HepG2 (cell line): ENCODE measurements at regions not wholly inside any gene's neighbourhood (a gene's known extent, or its start where the extent isn't known, plus 50 kb on each side); places are given as distances from the start of the nearest gene placed in this dataset.
A peak's percentile ranks its signal among the peaks of the same experiment; 100 is the strongest.

Experiments used
- ATAC-seq: fragments of 200-7000 bp; cut with Tn5 transposase; 3 replicates; pipeline ENCODE4 v1.9.1; 2020; ENCODE audit warnings: mild to moderate bottlenecking, moderate library complexity
- BruUV-seq: library from RNA; stranded (reverse); fragments of 400-500 nt; replicated peaks from 2 replicates; lab custom pipeline; 2021; lab: Mats Ljungman, UMichigan
- CTCF ChIA-PET: fragments of 300-600 bp; formaldehyde crosslinking; extraction: SDS; loops from one replicate; lab custom pipeline; 2021; ENCODE audit warnings: low total read pairs, inconsistent platforms, low intra/inter-chr PET ratio; lab: Yijun Ruan, JAX
- POLR2A ChIA-PET: fragments of 350-600 bp; sonication (Branson Sonifier 250); formaldehyde crosslinking; loops from one replicate; lab custom pipeline; 2020; ENCODE audit warnings: antibody characterized with exemption, inconsistent platforms; lab: Yijun Ruan, JAX
- DNase-seq: peaks from one replicate; pipeline ENCODE4 v3.0.0-alpha.2; 2015; ENCODE audit warnings: low spot score
- FAIRE-seq: peaks from 3 replicates; lab custom pipeline; 2011; peaks lifted over from hg19 to GRCh38; lab: Jason Lieb, UNC
- H2AFZ ChIP-seq: one replicate; pipeline ENCODE4 v1.6.1; 2011; ENCODE audit warnings: low read length, inconsistent platforms
- H3K27ac ChIP-seq: fragments of 300-600 bp; 3 replicates; pipeline ENCODE4 v1.8.0; 2011; ENCODE audit warnings: mixed run types, mild to moderate bottlenecking, mixed read lengths, low read length, inconsistent platforms; ENCODE audit not compliant: insufficient read depth; ENCODE audit errors: extremely low read length
- H3K27me3 ChIP-seq, 2 experiments: fragments of 200-600 bp in 1 of 2; 2 replicates in 1 of 2; 3 replicates in 1 of 2; pipeline versions ENCODE4 v1.6.0 to v1.8.0; 2011; ENCODE audit warnings: low read length in 2 of 2, mild to moderate bottlenecking in 2 of 2, moderate library complexity in 2 of 2, inconsistent platforms in 1 of 2; ENCODE audit not compliant: insufficient read depth in 2 of 2, control insufficient read depth in 1 of 2
- H3K36me3 ChIP-seq, 2 experiments: fragments of 200-600 bp in 1 of 2; replicated peaks in 1 of 2; 2 replicates in 1 of 2; 3 replicates in 1 of 2; pipeline versions ENCODE4 v1.5.1 to v1.8.0; 2011; ENCODE audit warnings: low read length in 2 of 2, inconsistent platforms in 1 of 2; ENCODE audit not compliant: insufficient read depth in 2 of 2, control insufficient read depth in 1 of 2
- H3K4me1 ChIP-seq: 2 replicates; pipeline ENCODE4 v1.5.1; 2012; ENCODE audit warnings: low read length, inconsistent platforms; ENCODE audit not compliant: insufficient read depth
- H3K4me2 ChIP-seq: 2 replicates; pipeline ENCODE4 v1.6.0; 2011; ENCODE audit warnings: low read depth, low read length, inconsistent platforms
- H3K4me3 ChIP-seq, 3 experiments: fragments of 200-600 bp in 1 of 3; sonication (generic), shearing (Covaris generic) in 1 of 3; replicated peaks in 1 of 3; 2 replicates each; pipeline ENCODE4 v1.5.1; 2011 to 2016; ENCODE audit warnings: low read length in 3 of 3, inconsistent platforms in 2 of 3, low read depth in 2 of 3, mild to moderate bottlenecking in 2 of 3, control low read depth in 1 of 3, mixed read lengths in 1 of 3; ENCODE audit not compliant: insufficient read depth in 1 of 3
- H3K79me2 ChIP-seq: one replicate; pipeline ENCODE4 v1.6.1; 2011; ENCODE audit warnings: low read length, inconsistent platforms; ENCODE audit not compliant: insufficient read depth
- H3K9ac ChIP-seq: 2 replicates; pipeline ENCODE4 v1.6.0; 2011; ENCODE audit warnings: mild to moderate bottlenecking, low read depth, low read length, inconsistent platforms; ENCODE audit not compliant: insufficient read depth
- H3K9me3 ChIP-seq: 2 replicates; pipeline ENCODE4 v1.5.1; 2012; ENCODE audit warnings: mild to moderate bottlenecking, low read length
- H4K20me1 ChIP-seq: 2 replicates; pipeline ENCODE4 v1.6.0; 2011; ENCODE audit warnings: inconsistent platforms, mild to moderate bottlenecking, low read length, moderate library complexity; ENCODE audit not compliant: insufficient read depth
- ATF7 ChIP-seq, 2 experiments: fragments of 450-650 bp in 1 of 2; sonication (generic) in 1 of 2; formaldehyde crosslinking in 1 of 2; IDR thresholded peaks; 2 replicates each; pipeline versions ENCODE4 v1.4.0 to v1.6.1; 2016 to 2020; ENCODE audit warnings: antibody characterized with exemption in 1 of 2, mild to moderate bottlenecking in 1 of 2, missing genetic modification reagents in 1 of 2
- CREB1 ChIP-seq, 2 experiments: fragments of 450-650 bp in 1 of 2; IDR thresholded peaks; 2 replicates each; pipeline ENCODE4 v1.6.1; 2016 to 2017; ENCODE audit warnings: control low read depth in 1 of 2, mild to moderate bottlenecking in 1 of 2, missing compliant biosample characterization in 1 of 2, missing genetic modification characterization in 1 of 2
- FOXJ3 ChIP-seq: sonication (generic); formaldehyde crosslinking; IDR thresholded peaks from 2 replicates; pipeline ENCODE4 v1.4.0; 2020; ENCODE audit warnings: missing genetic modification reagents, mild to moderate bottlenecking, borderline replicate concordance
- KDM5B ChIP-seq: sonication (generic); formaldehyde crosslinking; IDR thresholded peaks from 2 replicates; pipeline ENCODE4 v1.4.0; 2020; ENCODE audit warnings: missing genetic modification reagents, mild to moderate bottlenecking, borderline replicate concordance
- ZBTB38 ChIP-seq: sonication (generic); formaldehyde crosslinking; IDR thresholded peaks from 2 replicates; pipeline ENCODE4 v1.5.1; 2020; ENCODE audit warnings: mild to moderate bottlenecking, missing genetic modification reagents
- ZSCAN25 ChIP-seq: sonication (generic); formaldehyde crosslinking; IDR thresholded peaks from 2 replicates; pipeline ENCODE4 v1.8.0; 2022; ENCODE audit warnings: mild to moderate bottlenecking, missing genetic modification reagents
- WGBS: methylation state at CpG from one replicate; pipeline ENCODE4 v1.1.6; 2017; ENCODE audit warnings: low lambda C conversion rate; 5-methylcytosine and 5-hydroxymethylcytosine counted together
- in situ Hi-C: cut with HindIII; loops from 2 replicates; pipeline ENCODE4 v1.10.0; 2017; ENCODE audit warnings: low pct_unique_long_range_greater_than_20kb; ENCODE audit not compliant: extremely low pct_ligation_motif_present
- intact Hi-C: fragments of 100-400 bp; cut with micrococcal nuclease; formaldehyde crosslinking; loops from one replicate; pipeline ENCODE4 v1.10.0; 2022; ENCODE audit not compliant: unreplicated experiment
- TF ChIP-seq, protein P1 (sequence below): sonication (generic); formaldehyde crosslinking; IDR thresholded peaks from 2 replicates; pipeline ENCODE4 v1.4.0; 2020; ENCODE audit warnings: missing genetic modification reagents

DNA sequence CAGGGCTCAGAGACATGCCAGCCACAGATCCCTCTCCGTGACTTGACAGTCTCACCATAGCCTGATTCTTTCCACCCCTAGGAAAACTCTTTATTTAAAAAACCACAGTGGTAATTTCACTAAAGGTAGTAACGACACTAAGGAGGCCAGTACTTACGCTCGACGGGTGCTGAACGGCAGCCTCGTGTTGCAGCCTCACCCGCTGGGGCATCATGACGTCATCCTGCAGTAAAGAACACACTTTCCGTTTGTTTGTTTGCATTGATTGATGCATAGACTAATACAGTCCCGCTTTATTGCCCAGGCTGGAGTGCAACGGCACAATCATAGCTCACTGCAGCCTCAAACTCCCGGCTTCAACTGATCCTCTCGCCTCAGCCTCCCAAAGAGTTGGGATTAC is 65.1 kb upstream of the METRNL start:
- no peaks in the 10 kb centered on the region for H3K79me2 ChIP-seq
- no peaks in the 10 kb centered on the region for H3K27me3 ChIP-seq
- ChIA-PET POLR2A (no interaction called here), CTCF (no interaction called here)
- 94% methylated on average over 14 of the region's 14 CpGs for WGBS
- no peak for ATAC-seq
- no peak overlapping the region for H3K9ac ChIP-seq
- intact Hi-C loops: no loop called here
- no peaks in the 10 kb centered on the region for H3K9me3 ChIP-seq
- H3K27ac ChIP-seq: no peak overlapping the region
- FAIRE-seq: no peak
- TF ChIP-seq, protein P1, sequence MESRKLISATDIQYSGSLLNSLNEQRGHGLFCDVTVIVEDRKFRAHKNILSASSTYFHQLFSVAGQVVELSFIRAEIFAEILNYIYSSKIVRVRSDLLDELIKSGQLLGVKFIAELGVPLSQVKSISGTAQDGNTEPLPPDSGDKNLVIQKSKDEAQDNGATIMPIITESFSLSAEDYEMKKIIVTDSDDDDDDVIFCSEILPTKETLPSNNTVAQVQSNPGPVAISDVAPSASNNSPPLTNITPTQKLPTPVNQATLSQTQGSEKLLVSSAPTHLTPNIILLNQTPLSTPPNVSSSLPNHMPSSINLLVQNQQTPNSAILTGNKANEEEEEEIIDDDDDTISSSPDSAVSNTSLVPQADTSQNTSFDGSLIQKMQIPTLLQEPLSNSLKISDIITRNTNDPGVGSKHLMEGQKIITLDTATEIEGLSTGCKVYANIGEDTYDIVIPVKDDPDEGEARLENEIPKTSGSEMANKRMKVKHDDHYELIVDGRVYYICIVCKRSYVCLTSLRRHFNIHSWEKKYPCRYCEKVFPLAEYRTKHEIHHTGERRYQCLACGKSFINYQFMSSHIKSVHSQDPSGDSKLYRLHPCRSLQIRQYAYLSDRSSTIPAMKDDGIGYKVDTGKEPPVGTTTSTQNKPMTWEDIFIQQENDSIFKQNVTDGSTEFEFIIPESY (CRISPR knock-in tag): peak; percentile 58; the same call in 1 of the 2 replicates
- TF ChIP-seq CREB1 (IDR thresholded peaks at IDR 0.05) (peak; percentile 61), CREB1 (CRISPR knock-in tag; IDR thresholded peaks at IDR 0.05) (no peak), FOXJ3 (no peak), ATF7 (IDR thresholded peaks at IDR 0.05) (peak; percentile 54), ATF7 (CRISPR knock-in tag; IDR thresholded peaks at IDR 0.05) (no peak), ZSCAN25 (CRISPR knock-in tag) (no peak), KDM5B (CRISPR knock-in tag) (no peak), ZBTB38 (CRISPR knock-in tag) (peak; percentile 47)
- H3K4me2 ChIP-seq: no peak overlapping the region
- no peak overlapping the region for H2AFZ ChIP-seq
- BruUV-seq: no TSS peak
- peaks cover 8% of the 10 kb centered on the region; the same call in 1 of the 2 replicates for H3K4me1 ChIP-seq
- H3K36me3 ChIP-seq: peaks cover 2 to 3% of the 10 kb centered on the region in 2 experiments; a peak in 2 of 5 replicates
- no peaks in the 10 kb centered on the region for H4K20me1 ChIP-seq
- in situ Hi-C loops: no loop called here
- no peak overlapping the region for H3K4me3 ChIP-seq
- DNase-seq: no peak
